SK-N-SH treated with all-trans-retinoic acid at 6 μM for 48 hours (cell line): ENCODE measurements at regions not wholly inside any gene's neighbourhood (a gene's known extent, or its start where the extent isn't known, plus 50 kb on each side); places are given as distances from the start of the nearest gene placed in this dataset.

ENCODE experiments used
- ATAC-seq: fragments of 200-7000 bp; cut with Tn5 transposase; 3 replicates; pipeline ENCODE4 v1.9.1; 2020; ENCODE audit warnings: mild to moderate bottlenecking, moderate library complexity
- ARNTL ChIP-seq: fragments of 450-650 bp; formaldehyde crosslinking; IDR thresholded peaks from 2 replicates; pipeline ENCODE4 v1.5.0; 2020; ENCODE audit warnings: low read depth, mild to moderate bottlenecking, moderate library complexity, borderline replicate concordance
- BACH2 ChIP-seq: fragments of 250-450 bp; sonication (Bioruptor Pico); IDR thresholded peaks from 2 replicates; pipeline ENCODE4 v1.9.0; 2021; ENCODE audit warnings: mild to moderate bottlenecking, borderline replicate concordance
- CSDC2 ChIP-seq: fragments of 250-450 bp; sonication (Bioruptor Pico); IDR thresholded peaks from 2 replicates; pipeline ENCODE4 v1.5.0; 2020; ENCODE audit warnings: mild to moderate bottlenecking, moderate library complexity
- ESRRG ChIP-seq: fragments of 250-450 bp; sonication (Bioruptor Pico); IDR thresholded peaks from 2 replicates; pipeline ENCODE4 v1.6.1; 2021; ENCODE audit warnings: mild to moderate bottlenecking
- GLIS3 ChIP-seq: fragments of 250-450 bp; sonication (Bioruptor Pico); IDR thresholded peaks from 2 replicates; pipeline ENCODE4 v1.5.0; 2020; ENCODE audit warnings: mild to moderate bottlenecking, moderate library complexity
- OSR1 ChIP-seq: fragments of 250-450 bp; sonication (Bioruptor Pico); IDR thresholded peaks from 2 replicates; pipeline ENCODE4 v1.8.0; 2022; ENCODE audit warnings: moderate library complexity, mild to moderate bottlenecking, inconsistent platforms
- PATZ1 ChIP-seq: fragments of 250-450 bp; sonication (Bioruptor Pico); IDR thresholded peaks from 2 replicates; pipeline ENCODE4 v1.8.0; 2020; ENCODE audit warnings: mild to moderate bottlenecking, moderate library complexity, borderline replicate concordance
- PPARA ChIP-seq: fragments of 250-450 bp; sonication (Bioruptor Pico); IDR thresholded peaks from 2 replicates; pipeline ENCODE4 v1.5.0; 2020; ENCODE audit warnings: mild to moderate bottlenecking, borderline replicate concordance
- RARB ChIP-seq: fragments of 250-450 bp; sonication (Bioruptor Pico); IDR thresholded peaks from 2 replicates; pipeline ENCODE4 v1.8.0; 2021; ENCODE audit warnings: mild to moderate bottlenecking, moderate library complexity
- SNAI2 ChIP-seq: fragments of 250-450 bp; sonication (Bioruptor Pico); IDR thresholded peaks from 2 replicates; pipeline ENCODE4 v1.5.0; 2020; ENCODE audit warnings: mild to moderate bottlenecking, moderate library complexity
- TCF4 ChIP-seq: fragments of 250-450 bp; sonication (Bioruptor Pico); IDR thresholded peaks from 2 replicates; pipeline ENCODE4 v1.8.0; 2021; ENCODE audit warnings: mild to moderate bottlenecking, moderate library complexity, borderline replicate concordance
- TOX ChIP-seq: fragments of 250-450 bp; sonication (Bioruptor Pico); IDR thresholded peaks from 2 replicates; pipeline ENCODE4 v1.8.0; 2021; ENCODE audit warnings: mild to moderate bottlenecking, moderate library complexity, borderline replicate concordance
- ZFP3 ChIP-seq: fragments of 250-450 bp; sonication (Bioruptor Pico); IDR thresholded peaks from 2 replicates; pipeline ENCODE4 v1.5.0; 2020; ENCODE audit warnings: mild to moderate bottlenecking, moderate library complexity
- ZFP30 ChIP-seq: fragments of 450-650 bp; formaldehyde crosslinking; IDR thresholded peaks from 2 replicates; pipeline ENCODE4 v1.5.0; 2022; ENCODE audit warnings: mild to moderate bottlenecking, moderate library complexity
- ZNF70 ChIP-seq: fragments of 450-650 bp; formaldehyde crosslinking; IDR thresholded peaks from 2 replicates; pipeline ENCODE4 v1.5.0; 2020; ENCODE audit warnings: mild to moderate bottlenecking, moderate library complexity
- ZNF8 ChIP-seq: fragments of 450-650 bp; formaldehyde crosslinking; IDR thresholded peaks from 2 replicates; pipeline ENCODE4 v1.5.0; 2020; ENCODE audit warnings: mild to moderate bottlenecking, moderate library complexity
- TF ChIP-seq, protein P1 (sequence below): fragments of 250-450 bp; sonication (Bioruptor Pico); IDR thresholded peaks from 2 replicates; pipeline ENCODE4 v1.8.0; 2021; ENCODE audit warnings: low read depth, mild to moderate bottlenecking, moderate library complexity, borderline replicate concordance
- TF ChIP-seq, protein P2 (sequence below): fragments of 250-450 bp; sonication (Bioruptor Pico); IDR thresholded peaks from 2 replicates; pipeline ENCODE4 v1.5.1; 2020; ENCODE audit warnings: low read depth, mild to moderate bottlenecking, moderate library complexity
- TF ChIP-seq, protein P3 (sequence below): fragments of 250-450 bp; sonication (Bioruptor Pico); IDR thresholded peaks from 2 replicates; pipeline ENCODE4 v1.5.0; 2020; ENCODE audit warnings: mild to moderate bottlenecking, moderate library complexity

GRCh38 chr10:109433434-109433833 lies 489.9 kb downstream of the XPNPEP1 start:
- no peak for ATAC-seq
- no peak for TF ChIP-seq CSDC2 (CRISPR knock-in tag)
- no peak for TF ChIP-seq TCF4 (CRISPR knock-in tag)
- TF ChIP-seq BACH2 (CRISPR knock-in tag) = no peak
- TF ChIP-seq, protein P1, sequence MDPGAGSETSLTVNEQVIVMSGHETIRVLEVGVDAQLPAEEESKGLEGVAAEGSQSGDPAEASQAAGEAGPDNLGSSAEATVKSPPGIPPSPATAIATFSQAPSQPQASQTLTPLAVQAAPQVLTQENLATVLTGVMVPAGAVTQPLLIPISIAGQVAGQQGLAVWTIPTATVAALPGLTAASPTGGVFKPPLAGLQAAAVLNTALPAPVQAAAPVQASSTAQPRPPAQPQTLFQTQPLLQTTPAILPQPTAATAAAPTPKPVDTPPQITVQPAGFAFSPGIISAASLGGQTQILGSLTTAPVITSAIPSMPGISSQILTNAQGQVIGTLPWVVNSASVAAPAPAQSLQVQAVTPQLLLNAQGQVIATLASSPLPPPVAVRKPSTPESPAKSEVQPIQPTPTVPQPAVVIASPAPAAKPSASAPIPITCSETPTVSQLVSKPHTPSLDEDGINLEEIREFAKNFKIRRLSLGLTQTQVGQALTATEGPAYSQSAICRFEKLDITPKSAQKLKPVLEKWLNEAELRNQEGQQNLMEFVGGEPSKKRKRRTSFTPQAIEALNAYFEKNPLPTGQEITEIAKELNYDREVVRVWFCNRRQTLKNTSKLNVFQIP (CRISPR knock-in tag) = no peak
- TF ChIP-seq ESRRG (CRISPR knock-in tag) = no peak
- TF ChIP-seq, protein P2, sequence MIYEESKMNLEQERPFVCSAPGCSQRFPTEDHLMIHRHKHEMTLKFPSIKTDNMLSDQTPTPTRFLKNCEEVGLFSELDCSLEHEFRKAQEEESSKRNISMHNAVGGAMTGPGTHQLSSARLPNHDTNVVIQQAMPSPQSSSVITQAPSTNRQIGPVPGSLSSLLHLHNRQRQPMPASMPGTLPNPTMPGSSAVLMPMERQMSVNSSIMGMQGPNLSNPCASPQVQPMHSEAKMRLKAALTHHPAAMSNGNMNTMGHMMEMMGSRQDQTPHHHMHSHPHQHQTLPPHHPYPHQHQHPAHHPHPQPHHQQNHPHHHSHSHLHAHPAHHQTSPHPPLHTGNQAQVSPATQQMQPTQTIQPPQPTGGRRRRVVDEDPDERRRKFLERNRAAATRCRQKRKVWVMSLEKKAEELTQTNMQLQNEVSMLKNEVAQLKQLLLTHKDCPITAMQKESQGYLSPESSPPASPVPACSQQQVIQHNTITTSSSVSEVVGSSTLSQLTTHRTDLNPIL = no peak
- no peak for TF ChIP-seq PATZ1 (CRISPR knock-in tag)
- TF ChIP-seq RARB (CRISPR knock-in tag) = no peak
- TF ChIP-seq TOX (CRISPR knock-in tag) = no peak
- TF ChIP-seq GLIS3 (CRISPR knock-in tag) = no peak
- no peak for TF ChIP-seq ZNF70 (CRISPR knock-in tag)
- no peak for TF ChIP-seq ARNTL (CRISPR knock-in tag)
- TF ChIP-seq OSR1 = no peak
- TF ChIP-seq ZFP3 = no peak
- no peak for TF ChIP-seq ZFP30 (CRISPR knock-in tag)
- no peak for TF ChIP-seq SNAI2
- TF ChIP-seq, protein P3, sequence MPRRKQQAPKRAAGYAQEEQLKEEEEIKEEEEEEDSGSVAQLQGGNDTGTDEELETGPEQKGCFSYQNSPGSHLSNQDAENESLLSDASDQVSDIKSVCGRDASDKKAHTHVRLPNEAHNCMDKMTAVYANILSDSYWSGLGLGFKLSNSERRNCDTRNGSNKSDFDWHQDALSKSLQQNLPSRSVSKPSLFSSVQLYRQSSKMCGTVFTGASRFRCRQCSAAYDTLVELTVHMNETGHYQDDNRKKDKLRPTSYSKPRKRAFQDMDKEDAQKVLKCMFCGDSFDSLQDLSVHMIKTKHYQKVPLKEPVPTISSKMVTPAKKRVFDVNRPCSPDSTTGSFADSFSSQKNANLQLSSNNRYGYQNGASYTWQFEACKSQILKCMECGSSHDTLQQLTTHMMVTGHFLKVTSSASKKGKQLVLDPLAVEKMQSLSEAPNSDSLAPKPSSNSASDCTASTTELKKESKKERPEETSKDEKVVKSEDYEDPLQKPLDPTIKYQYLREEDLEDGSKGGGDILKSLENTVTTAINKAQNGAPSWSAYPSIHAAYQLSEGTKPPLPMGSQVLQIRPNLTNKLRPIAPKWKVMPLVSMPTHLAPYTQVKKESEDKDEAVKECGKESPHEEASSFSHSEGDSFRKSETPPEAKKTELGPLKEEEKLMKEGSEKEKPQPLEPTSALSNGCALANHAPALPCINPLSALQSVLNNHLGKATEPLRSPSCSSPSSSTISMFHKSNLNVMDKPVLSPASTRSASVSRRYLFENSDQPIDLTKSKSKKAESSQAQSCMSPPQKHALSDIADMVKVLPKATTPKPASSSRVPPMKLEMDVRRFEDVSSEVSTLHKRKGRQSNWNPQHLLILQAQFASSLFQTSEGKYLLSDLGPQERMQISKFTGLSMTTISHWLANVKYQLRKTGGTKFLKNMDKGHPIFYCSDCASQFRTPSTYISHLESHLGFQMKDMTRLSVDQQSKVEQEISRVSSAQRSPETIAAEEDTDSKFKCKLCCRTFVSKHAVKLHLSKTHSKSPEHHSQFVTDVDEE (CRISPR knock-in tag) = no peak

DNA sequence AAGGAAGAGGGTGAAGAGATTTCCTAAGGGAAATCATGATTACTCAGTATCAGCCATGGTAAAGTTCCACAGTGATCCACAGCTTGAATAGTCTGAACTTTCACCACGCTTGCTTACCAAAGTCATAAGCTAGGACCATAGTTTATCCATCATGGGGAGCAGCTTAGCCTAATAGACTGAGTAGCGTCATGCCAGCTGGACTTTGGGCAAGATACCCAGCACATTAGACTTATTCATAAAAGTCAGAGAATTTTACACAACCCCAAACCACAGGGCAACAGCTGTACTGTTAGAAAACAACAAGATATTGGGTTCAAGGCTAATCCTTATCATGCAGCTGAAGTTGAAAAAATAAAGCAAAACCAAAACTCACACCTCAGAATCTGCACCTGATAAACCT lies 491.0 kb downstream of the XPNPEP1 start:
- no peak for ATAC-seq
- TF ChIP-seq PPARA (no peak), ARNTL (CRISPR knock-in tag) (no peak), PATZ1 (CRISPR knock-in tag) (no peak), ZNF70 (CRISPR knock-in tag) (no peak), ZNF8 (no peak), TCF4 (CRISPR knock-in tag) (no peak), TOX (CRISPR knock-in tag) (no peak)
- TF ChIP-seq, protein P2 = no peak

DNA sequence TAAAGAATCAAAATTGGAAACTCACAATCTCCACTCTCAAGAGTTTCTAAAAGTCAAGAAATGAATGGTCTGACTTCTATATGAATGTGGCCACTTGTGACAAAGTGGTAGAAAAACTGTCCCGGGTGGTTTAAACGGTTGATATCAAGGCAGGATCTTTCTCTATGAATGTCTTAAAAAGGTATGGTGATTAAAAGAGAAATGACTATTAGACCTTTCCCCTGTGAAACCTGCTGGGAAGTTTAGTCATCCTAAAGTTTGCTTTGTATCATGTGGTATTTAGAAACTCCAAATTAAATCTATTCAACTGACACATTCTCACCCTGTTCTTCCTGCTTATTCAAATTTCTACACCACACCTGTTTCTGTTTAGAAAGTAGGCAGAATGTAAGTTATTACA lies 492.5 kb downstream of the XPNPEP1 start:
- ATAC-seq = no peak
- TF ChIP-seq ZFP3 (no peak), ARNTL (CRISPR knock-in tag) (no peak)
